ENCODE measurements at regions not wholly inside any gene's neighbourhood (a gene's known extent, or its start where the extent isn't known, plus 50 kb on each side); places are given as distances from the start of the nearest gene placed in this dataset.

DNA sequence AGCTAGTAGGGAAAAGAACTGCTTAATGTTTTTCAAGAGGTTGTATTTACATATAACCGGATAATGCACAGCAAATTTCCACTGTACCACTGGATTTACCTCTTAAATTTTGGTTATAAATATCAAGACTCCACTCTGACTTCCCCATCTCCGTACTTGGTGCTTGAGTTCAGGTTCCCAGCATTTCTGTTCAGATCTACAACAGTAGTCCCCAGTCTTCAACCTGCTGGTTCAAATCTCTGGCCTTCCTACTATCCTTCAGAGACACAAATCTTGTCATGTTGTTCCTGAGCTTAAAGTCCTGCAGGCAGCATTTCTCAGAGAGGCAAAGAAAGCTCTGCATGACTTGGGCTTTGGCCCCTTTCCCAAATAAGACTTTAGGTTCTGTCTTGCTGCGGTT is 392.6 kb upstream of the ATP5MC3 start:
- Histone ChIP-seq H3K9me3 (ENCODE audit: control insufficient read depth, insufficient read depth, low read length) (no peaks in the 10 kb centered on the region), H3K4me1 (ENCODE audit: control insufficient read depth, insufficient read depth, low read length) (no peaks in the 10 kb centered on the region), H3K4me3 (ENCODE audit: low read depth, low read length) (no peak overlapping the region), H3K27me3 (ENCODE audit: control insufficient read depth, insufficient read depth, low read length) (no peaks in the 10 kb centered on the region), H3K9ac (ENCODE audit: low read depth, low read length) (no peak overlapping the region), H3K36me3 (ENCODE audit: control insufficient read depth, insufficient read depth, low read length) (no peaks in the 10 kb centered on the region)

GRCh38 chr2:175571078-175571653 is 389.7 kb upstream of the ATP5MC3 start:
- Histone ChIP-seq H3K27me3 (ENCODE audit: control insufficient read depth, insufficient read depth, low read length) (no peaks in the 10 kb centered on the region), H3K9ac (ENCODE audit: low read depth, low read length) (no peak overlapping the region), H3K36me3 (ENCODE audit: control insufficient read depth, insufficient read depth, low read length) (no peaks in the 10 kb centered on the region), H3K4me1 (ENCODE audit: control insufficient read depth, insufficient read depth, low read length) (no peaks in the 10 kb centered on the region), H3K9me3 (ENCODE audit: control insufficient read depth, insufficient read depth, low read length) (no peaks in the 10 kb centered on the region), H3K4me3 (ENCODE audit: low read depth, low read length) (no peak overlapping the region)

GRCh38 chr2:175568109-175568730 is 386.7 kb upstream of the ATP5MC3 start:
- Histone ChIP-seq H3K4me3 (ENCODE audit: low read depth, low read length) (no peak overlapping the region), H3K36me3 (ENCODE audit: control insufficient read depth, insufficient read depth, low read length) (no peaks in the 10 kb centered on the region), H3K9me3 (ENCODE audit: control insufficient read depth, insufficient read depth, low read length) (no peaks in the 10 kb centered on the region), H3K9ac (ENCODE audit: low read depth, low read length) (no peak overlapping the region), H3K27me3 (ENCODE audit: control insufficient read depth, insufficient read depth, low read length) (no peaks in the 10 kb centered on the region), H3K4me1 (ENCODE audit: control insufficient read depth, insufficient read depth, low read length) (no peaks in the 10 kb centered on the region)

DNA sequence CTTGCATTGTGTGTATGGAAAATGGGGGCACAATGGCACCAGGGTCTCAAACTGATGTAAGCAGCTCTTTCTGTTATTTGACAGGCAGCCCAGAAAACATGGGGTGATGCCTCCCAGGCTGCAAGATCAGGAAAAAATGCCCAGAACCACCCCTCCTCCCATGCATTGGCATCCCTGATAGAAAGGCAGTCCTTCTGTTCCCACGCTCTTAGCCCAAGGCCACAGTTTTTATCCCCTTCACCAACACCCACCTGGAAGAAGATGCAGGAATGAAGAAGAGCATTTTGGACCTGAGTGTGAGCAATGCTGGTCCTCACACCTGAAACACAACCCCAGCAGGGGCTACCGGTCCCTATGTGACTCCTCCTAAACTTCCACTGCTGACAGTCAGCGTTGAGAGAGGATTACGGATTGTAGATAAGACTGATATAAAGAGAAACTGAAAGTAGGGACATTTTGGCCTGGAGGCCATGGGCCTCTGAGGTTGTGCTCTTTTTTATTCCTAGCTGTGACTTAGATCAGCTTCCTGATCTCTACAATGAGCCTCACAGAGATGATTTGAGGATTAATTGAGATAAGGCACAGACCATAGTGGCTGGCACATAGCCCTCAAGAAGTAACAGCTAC is 386.0 kb upstream of the ATP5MC3 start:
- no peaks in the 10 kb centered on the region for H3K36me3 ChIP-seq (ENCODE audit: control insufficient read depth, insufficient read depth, low read length)
- H3K9me3 ChIP-seq (ENCODE audit: control insufficient read depth, insufficient read depth, low read length) = no peaks in the 10 kb centered on the region
- H3K4me1 ChIP-seq (ENCODE audit: control insufficient read depth, insufficient read depth, low read length) = no peaks in the 10 kb centered on the region
- no peaks in the 10 kb centered on the region for H3K27me3 ChIP-seq (ENCODE audit: control insufficient read depth, insufficient read depth, low read length)
- no peak overlapping the region for H3K9ac ChIP-seq (ENCODE audit: low read depth, low read length)
- H3K4me3 ChIP-seq (ENCODE audit: low read depth, low read length) = no peak overlapping the region

GRCh38 chr2:175560521-175561169 is 379.1 kb upstream of the ATP5MC3 start:
- Histone ChIP-seq H3K9ac (ENCODE audit: low read depth, low read length) (no peak overlapping the region), H3K36me3 (ENCODE audit: control insufficient read depth, insufficient read depth, low read length) (no peaks in the 10 kb centered on the region), H3K9me3 (ENCODE audit: control insufficient read depth, insufficient read depth, low read length) (no peaks in the 10 kb centered on the region), H3K27me3 (ENCODE audit: control insufficient read depth, insufficient read depth, low read length) (no peaks in the 10 kb centered on the region), H3K4me1 (ENCODE audit: control insufficient read depth, insufficient read depth, low read length) (peaks cover 3% of the 10 kb centered on the region), H3K4me3 (ENCODE audit: low read depth, low read length) (no peak overlapping the region)

DNA sequence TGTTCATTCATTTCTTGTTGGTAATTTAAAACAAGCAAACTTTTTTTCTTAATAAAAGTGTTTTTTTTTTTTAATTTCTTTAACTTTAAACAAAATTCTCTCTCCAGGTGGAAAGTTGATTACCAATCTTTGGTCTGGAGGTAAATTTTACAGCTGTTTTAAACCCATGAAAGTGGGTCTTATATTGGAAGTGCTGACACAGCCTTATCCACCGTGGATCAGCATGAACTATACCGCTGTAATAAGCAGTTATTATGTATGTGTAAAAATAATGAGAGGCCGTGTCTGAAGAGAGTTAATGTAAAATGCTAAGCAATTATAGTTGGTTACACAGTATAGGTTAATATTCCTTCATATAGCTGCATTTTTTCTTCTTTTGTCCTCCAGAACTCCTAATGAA is 378.1 kb upstream of the ATP5MC3 start:
- no peak overlapping the region for H3K4me3 ChIP-seq (ENCODE audit: low read depth, low read length)
- H3K9ac ChIP-seq (ENCODE audit: low read depth, low read length) = no peak overlapping the region
- no peaks in the 10 kb centered on the region for H3K27me3 ChIP-seq (ENCODE audit: control insufficient read depth, insufficient read depth, low read length)
- H3K9me3 ChIP-seq (ENCODE audit: control insufficient read depth, insufficient read depth, low read length) = no peaks in the 10 kb centered on the region
- H3K4me1 ChIP-seq (ENCODE audit: control insufficient read depth, insufficient read depth, low read length) = peaks cover 3% of the 10 kb centered on the region
- H3K36me3 ChIP-seq (ENCODE audit: control insufficient read depth, insufficient read depth, low read length) = no peaks in the 10 kb centered on the region

- no peaks in the 10 kb centered on the region for H3K36me3 ChIP-seq (ENCODE audit: control insufficient read depth, insufficient read depth, low read length)
- H3K4me3 ChIP-seq (ENCODE audit: low read depth, low read length) = no peak overlapping the region
- no peaks in the 10 kb centered on the region for H3K27me3 ChIP-seq (ENCODE audit: control insufficient read depth, insufficient read depth, low read length)
- H3K9ac ChIP-seq (ENCODE audit: low read depth, low read length) = no peak overlapping the region
- no peaks in the 10 kb centered on the region for H3K9me3 ChIP-seq (ENCODE audit: control insufficient read depth, insufficient read depth, low read length)
- peaks cover 3% of the 10 kb centered on the region for H3K4me1 ChIP-seq (ENCODE audit: control insufficient read depth, insufficient read depth, low read length)
Measured at GRCh38 chr2:175557810-175558377, 376.4 kb upstream of the ATP5MC3 start.

- no peak overlapping the region for H3K9ac ChIP-seq (ENCODE audit: low read depth, low read length)
- H3K4me1 ChIP-seq (ENCODE audit: control insufficient read depth, insufficient read depth, low read length) = no peaks in the 10 kb centered on the region
- H3K4me3 ChIP-seq (ENCODE audit: low read depth, low read length) = no peak overlapping the region
- no peaks in the 10 kb centered on the region for H3K27me3 ChIP-seq (ENCODE audit: control insufficient read depth, insufficient read depth, low read length)
- no peaks in the 10 kb centered on the region for H3K36me3 ChIP-seq (ENCODE audit: control insufficient read depth, insufficient read depth, low read length)
- no peaks in the 10 kb centered on the region for H3K9me3 ChIP-seq (ENCODE audit: control insufficient read depth, insufficient read depth, low read length)
Measured at GRCh38 chr2:175553910-175554309, 372.4 kb upstream of the ATP5MC3 start.

DNA sequence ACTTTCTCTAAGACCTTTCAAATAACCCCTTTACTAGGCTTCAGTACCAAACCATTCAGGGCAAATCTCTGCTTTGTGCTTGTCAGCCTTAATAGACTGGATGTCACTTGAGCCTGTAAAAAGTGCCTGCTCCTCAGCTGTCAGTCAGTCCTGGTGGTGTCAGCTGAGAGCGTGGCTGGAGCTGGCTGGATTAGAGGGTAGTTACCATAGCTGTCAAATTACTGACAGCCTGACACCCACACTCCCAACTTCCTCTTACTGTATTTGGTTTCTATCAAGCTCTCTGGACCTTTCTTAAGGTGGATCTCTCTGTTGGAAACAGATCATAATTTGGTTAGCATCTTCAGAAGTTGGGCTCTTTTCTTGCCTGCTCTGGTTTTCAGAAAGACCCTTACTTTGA is 371.4 kb upstream of the ATP5MC3 start:
- Histone ChIP-seq H3K27me3 (ENCODE audit: control insufficient read depth, insufficient read depth, low read length) (no peaks in the 10 kb centered on the region), H3K9me3 (ENCODE audit: control insufficient read depth, insufficient read depth, low read length) (no peaks in the 10 kb centered on the region), H3K4me1 (ENCODE audit: control insufficient read depth, insufficient read depth, low read length) (no peaks in the 10 kb centered on the region)

DNA sequence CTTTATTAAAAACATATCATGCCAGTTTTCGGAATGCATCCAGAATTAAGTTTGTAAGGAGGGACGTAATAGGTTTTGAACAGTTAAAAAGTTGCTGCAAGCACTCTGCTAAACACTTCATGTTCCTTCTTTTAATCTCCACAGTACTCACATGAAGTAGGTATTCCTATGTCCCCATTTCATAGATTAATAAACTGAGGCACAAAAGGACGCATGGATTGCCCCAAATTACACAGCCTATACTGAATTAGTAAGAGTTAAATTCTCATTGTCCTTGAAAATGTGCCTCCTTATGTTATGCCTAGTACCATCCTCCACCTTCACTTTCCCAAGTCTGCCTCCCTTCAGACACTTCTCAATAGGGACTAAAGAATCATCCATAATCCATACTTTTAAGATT is 358.9 kb upstream of the ATP5MC3 start:
- Histone ChIP-seq H3K36me3 (ENCODE audit: control insufficient read depth, insufficient read depth, low read length) (no peaks in the 10 kb centered on the region), H3K4me3 (ENCODE audit: low read depth, low read length) (no peak overlapping the region), H3K27me3 (ENCODE audit: control insufficient read depth, insufficient read depth, low read length) (no peaks in the 10 kb centered on the region), H3K9ac (ENCODE audit: low read depth, low read length) (no peak overlapping the region), H3K9me3 (ENCODE audit: control insufficient read depth, insufficient read depth, low read length) (no peaks in the 10 kb centered on the region), H3K4me1 (ENCODE audit: control insufficient read depth, insufficient read depth, low read length) (no peaks in the 10 kb centered on the region)

More for the DNA sequence above, 371.4 kb upstream of the ATP5MC3 start:
- Histone ChIP-seq H3K36me3 (ENCODE audit: control insufficient read depth, insufficient read depth, low read length) (no peaks in the 10 kb centered on the region), H3K4me3 (ENCODE audit: low read depth, low read length) (no peak overlapping the region), H3K9ac (ENCODE audit: low read depth, low read length) (no peak overlapping the region)

DNA sequence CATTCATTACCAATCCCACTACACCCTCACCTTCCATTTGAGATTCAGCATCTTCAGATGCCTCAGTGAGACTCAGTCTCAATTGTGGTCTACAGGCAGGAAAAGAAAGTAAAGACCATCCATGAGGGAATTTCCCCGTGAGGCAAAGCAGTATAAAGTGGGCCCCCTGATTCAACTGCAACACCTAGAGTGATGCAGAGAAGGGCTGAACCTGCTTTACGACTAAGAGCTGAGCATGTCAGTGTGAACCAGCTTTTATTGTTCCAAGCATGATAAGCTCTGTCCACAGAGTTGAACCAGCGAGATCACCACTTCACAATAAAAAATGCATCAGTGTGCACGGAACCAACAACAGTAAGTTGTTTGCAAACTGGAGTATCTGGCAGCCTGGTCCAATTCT is 357.6 kb upstream of the ATP5MC3 start:
- no peaks in the 10 kb centered on the region for H3K27me3 ChIP-seq (ENCODE audit: control insufficient read depth, insufficient read depth, low read length)
- no peaks in the 10 kb centered on the region for H3K9me3 ChIP-seq (ENCODE audit: control insufficient read depth, insufficient read depth, low read length)
- no peak overlapping the region for H3K9ac ChIP-seq (ENCODE audit: low read depth, low read length)

More for the DNA sequence above, 357.6 kb upstream of the ATP5MC3 start:
- Histone ChIP-seq H3K4me1 (ENCODE audit: control insufficient read depth, insufficient read depth, low read length) (no peaks in the 10 kb centered on the region), H3K4me3 (ENCODE audit: low read depth, low read length) (no peak overlapping the region), H3K36me3 (ENCODE audit: control insufficient read depth, insufficient read depth, low read length) (no peaks in the 10 kb centered on the region)
